GM12892 (cell line): ENCODE measurements at regions not wholly inside any gene's neighbourhood (a gene's known extent, or its start where the extent isn't known, plus 50 kb on each side); places are given as distances from the start of the nearest gene placed in this dataset.

Experiments used
- POLR2A ChIP-seq: IDR thresholded peaks from 2 replicates; pipeline ENCODE4 v1.6.1; 2011; ENCODE audit warnings: low read depth, low read length, control low read depth
- POLR2AphosphoS5 ChIP-seq: IDR thresholded peaks from 2 replicates; pipeline ENCODE4 v1.6.1; 2011; ENCODE audit warnings: low read depth, low read length, control low read depth
- TAF1 ChIP-seq: IDR thresholded peaks from 2 replicates; pipeline ENCODE4 v1.6.1; 2011; ENCODE audit warnings: low read depth, mild to moderate bottlenecking, control low read depth, low read length, borderline replicate concordance

DNA sequence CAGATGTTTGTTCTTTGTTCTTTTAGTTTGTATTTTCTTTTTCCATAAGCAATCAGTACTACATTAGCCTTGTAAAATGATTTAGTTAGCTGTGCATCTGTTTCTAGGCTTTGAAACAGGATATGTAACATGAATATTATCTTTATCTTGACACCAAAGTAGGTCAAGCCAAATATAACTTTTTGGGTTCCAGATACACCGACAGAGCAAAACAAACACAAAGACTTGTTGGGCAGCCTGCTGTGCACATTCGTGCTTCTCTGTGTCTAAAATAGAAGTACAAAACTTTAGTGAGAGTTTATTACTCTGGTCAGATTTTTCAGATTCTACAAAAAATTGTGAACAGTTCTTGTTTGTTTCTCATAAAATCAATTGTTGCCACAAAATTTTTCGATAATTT is 1059.3 kb upstream of the GYPC start:
- TF ChIP-seq TAF1 = no peak
- TF ChIP-seq POLR2A = no peak
- TF ChIP-seq POLR2AphosphoS5 = no peak
